SH-SY5Y (cell line): ENCODE measurements at regions not wholly inside any gene's neighbourhood (a gene's known extent, or its start where the extent isn't known, plus 50 kb on each side); places are given as distances from the start of the nearest gene placed in this dataset.

Source experiments
- GATA2 ChIP-seq: IDR thresholded peaks from 2 replicates; pipeline ENCODE4 v1.6.1; 2011; ENCODE audit warnings: mild to moderate bottlenecking, low read depth, low read length
- GATA3 ChIP-seq: IDR thresholded peaks from 2 replicates; pipeline ENCODE4 v1.6.1; 2011; ENCODE audit warnings: low read depth, mild to moderate bottlenecking, low read length, moderate library complexity

DNA sequence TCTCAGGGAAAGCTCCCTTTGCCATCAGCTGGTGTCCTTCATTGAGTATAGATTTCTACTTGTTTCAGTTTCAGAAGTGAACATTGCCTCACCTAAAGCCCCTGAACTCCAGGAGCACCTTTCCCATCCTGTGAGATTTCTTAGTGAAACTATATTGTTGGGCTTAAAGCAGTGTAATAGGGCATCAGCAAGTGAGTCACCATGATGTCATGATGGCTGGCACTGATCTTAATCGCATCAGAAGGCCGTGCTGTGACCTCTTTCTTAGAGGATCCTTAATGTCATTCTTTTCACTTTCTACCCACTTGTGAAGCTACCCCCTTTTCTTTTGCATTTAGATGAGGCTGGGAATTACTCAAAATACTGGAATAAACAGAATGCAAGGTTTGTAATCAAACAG is 401.3 kb downstream of the MTRR start:
- no peak for TF ChIP-seq GATA2
- no peak for TF ChIP-seq GATA3
